LNCAP (cell line): ENCODE measurements at regions not wholly inside any gene's neighbourhood (a gene's known extent, or its start where the extent isn't known, plus 50 kb on each side); places are given as distances from the start of the nearest gene placed in this dataset.

Experiments used
- TF ChIP-seq, protein P1 (sequence below): fragments of 450-650 bp; IDR thresholded peaks from 2 replicates; pipeline ENCODE4 v1.5.1; 2017; ENCODE audit warnings: mild to moderate bottlenecking

DNA sequence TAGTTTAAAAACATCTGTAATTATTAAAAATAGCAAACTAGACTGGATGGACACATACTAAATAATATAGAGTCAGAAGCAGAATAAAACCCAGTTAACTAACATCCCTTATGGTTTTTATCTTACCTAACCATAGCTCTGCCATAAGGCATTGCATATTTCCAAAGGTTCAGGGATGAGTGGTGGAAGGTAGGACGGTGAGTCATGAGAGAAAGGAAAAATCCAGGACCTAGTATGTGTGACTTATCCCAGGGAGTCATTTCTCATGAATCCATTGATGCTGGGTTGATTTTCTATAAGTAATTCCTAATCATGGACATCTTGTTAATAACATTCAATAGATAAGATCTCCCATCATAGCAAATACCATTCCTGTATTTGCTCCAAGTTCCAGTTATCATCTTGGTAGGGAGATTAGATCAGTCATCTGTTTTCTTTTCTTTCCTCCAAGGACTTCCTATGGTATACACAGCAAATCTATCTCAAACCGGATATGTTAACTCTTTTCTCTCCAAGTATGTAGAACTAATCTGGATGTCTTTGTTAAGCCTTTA lies 490.7 kb upstream of the B3GALT2 start:
- TF ChIP-seq, protein P1, sequence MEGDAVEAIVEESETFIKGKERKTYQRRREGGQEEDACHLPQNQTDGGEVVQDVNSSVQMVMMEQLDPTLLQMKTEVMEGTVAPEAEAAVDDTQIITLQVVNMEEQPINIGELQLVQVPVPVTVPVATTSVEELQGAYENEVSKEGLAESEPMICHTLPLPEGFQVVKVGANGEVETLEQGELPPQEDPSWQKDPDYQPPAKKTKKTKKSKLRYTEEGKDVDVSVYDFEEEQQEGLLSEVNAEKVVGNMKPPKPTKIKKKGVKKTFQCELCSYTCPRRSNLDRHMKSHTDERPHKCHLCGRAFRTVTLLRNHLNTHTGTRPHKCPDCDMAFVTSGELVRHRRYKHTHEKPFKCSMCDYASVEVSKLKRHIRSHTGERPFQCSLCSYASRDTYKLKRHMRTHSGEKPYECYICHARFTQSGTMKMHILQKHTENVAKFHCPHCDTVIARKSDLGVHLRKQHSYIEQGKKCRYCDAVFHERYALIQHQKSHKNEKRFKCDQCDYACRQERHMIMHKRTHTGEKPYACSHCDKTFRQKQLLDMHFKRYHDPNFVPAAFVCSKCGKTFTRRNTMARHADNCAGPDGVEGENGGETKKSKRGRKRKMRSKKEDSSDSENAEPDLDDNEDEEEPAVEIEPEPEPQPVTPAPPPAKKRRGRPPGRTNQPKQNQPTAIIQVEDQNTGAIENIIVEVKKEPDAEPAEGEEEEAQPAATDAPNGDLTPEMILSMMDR = no peak

DNA sequence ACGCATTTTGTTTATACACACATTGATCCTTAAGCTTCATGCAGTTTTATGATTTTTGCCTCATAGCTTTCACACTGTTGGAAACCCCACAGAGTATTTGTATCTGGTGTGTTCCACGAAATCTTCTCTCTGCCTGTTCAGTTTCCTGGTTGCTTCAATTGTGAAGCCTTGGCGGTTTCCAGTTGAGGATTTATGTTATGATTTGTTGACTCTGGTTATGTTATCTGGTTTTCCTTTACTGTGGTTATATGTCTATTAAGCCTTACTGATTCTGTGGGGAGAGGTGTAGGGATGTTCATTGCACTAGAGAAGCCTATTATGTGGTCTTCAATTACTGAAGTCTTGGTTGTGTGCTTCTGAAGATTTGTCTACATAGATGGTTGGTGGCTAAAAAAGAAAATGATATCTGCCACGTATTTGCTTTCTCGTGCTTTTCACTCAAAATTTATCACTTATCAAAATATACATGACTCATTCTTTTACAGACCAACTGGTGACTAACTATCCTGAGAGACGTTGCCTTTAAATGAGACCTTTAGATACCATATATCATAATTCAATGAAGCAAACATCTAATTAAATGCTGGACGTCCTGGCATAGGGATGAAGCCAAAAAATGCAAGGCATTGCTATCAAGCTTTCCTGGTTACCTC lies 488.0 kb upstream of the B3GALT2 start:
- TF ChIP-seq, protein P1 = no peak

DNA sequence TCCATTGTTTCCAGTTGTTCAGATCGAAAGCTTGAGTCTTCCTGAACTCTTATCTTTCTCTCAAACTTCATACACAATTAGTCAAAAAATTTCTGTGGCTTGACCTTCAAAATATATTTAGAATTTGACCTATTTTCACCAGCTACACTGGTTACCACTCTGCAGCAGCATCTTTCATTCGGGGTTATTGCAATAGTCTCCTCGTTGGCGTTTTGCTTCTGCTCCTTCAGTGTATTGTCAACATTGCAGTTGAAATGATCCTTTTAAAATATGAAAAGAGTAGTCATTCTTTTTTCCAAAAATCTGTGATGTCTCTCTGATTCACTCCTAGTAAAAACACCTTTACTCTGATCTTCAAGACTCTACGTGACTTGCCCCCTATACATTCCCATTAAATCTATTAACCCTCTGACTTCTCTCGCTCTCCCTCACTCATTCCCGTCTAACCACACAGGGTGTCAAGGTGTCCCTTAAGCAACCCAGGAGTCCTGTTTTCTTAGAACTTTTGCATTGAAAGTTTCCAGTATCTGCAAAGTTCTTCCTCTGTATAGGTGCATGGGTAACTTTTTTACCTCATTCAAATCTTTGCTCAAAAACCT lies 480.2 kb upstream of the B3GALT2 start:
- TF ChIP-seq, protein P1 = no peak

DNA sequence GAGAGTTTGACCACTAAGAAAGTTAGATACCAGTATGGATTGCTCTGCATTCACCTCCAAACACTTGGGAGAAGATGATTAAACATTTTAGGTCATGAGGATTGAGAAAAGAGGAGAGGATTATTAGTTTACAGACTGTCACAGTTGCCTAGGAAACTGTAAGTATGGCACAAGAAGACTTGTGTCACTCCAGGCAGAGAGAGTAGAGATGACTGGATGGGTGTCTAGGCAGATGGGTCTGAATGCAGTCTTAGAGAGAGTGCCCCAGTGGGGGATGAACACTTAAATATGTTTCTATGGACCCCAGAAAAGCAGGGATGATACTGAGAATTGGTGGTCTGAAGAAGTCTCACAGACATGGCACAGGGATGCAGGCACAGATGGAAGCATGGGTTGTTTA lies 477.6 kb upstream of the B3GALT2 start:
- TF ChIP-seq, protein P1 = no peak

DNA sequence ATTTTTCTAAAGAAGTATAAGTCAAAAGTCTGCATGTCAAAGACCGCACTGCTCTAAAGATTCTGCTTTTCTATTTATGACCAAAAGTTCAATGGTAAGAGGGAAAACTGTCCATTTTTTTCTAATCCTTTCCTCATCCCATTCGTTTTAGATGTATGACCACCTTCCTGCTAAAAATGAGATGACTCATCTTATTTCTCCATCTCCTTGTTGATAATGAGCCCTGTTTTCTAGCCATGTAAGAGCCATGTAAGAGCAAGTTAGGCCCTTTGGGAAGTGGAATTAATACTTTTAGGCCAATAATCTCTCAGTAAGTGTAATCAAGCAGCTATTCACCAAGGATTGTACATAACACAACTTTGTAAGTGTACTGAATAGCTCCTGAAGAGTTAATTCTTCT lies 475.6 kb upstream of the B3GALT2 start:
- TF ChIP-seq, protein P1 = no peak

DNA sequence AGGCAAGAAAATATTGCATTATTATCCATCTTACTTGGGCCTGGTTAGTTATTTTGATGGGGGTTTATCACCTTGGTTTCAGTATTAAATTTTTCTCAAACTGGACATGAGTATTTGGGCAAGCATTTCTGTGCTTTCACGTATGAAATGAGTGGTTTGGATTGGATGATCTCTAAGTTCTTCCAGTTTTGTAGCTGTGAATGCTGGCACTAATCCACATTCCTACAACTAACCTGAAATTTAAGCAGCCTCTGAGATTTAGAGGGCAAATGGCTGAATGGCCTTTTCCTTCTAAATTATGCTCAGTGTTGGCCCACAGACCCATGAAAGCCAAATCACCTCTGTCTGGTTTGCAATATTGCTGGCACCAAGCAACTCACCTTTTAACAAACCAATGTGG lies 475.0 kb upstream of the B3GALT2 start:
- TF ChIP-seq, protein P1 = no peak

DNA sequence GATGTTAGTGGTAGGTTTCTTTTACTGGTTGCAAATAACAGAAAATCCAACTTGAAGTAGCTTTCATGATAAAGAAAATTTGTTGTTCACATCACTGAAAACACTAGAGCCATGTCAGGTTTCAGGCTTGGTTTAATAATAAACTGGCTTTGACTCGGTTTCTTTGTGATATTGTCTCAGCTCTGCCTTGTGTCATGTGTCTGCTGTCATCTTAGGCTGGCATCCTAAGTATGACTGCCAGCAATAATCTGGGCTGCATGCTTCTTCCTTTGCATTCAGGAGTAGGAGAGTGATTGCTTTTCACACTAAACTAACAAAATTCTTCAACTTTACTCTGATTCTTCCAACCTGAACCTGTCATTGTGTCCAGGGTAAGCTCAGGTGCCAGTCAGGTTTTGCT lies 474.0 kb upstream of the B3GALT2 start:
- TF ChIP-seq, protein P1 = no peak
